ENCODE measurements at regions not wholly inside any gene's neighbourhood (a gene's known extent, or its start where the extent isn't known, plus 50 kb on each side); places are given as distances from the start of the nearest gene placed in this dataset.

GRCh38 chr10:33621101-33621500, 286.6 kb upstream of the NRP1 start:
- DNase-seq (ENCODE audit: low read depth): no peak
- no peak overlapping the region for H3K4me3 ChIP-seq (ENCODE audit: control insufficient read depth, low read depth, low read length)
- no peak for TF ChIP-seq CTCF (IDR thresholded peaks at IDR 0.05; ENCODE audit: control insufficient read depth, insufficient read depth, low read depth, low read length, missing control alignments)

DNA sequence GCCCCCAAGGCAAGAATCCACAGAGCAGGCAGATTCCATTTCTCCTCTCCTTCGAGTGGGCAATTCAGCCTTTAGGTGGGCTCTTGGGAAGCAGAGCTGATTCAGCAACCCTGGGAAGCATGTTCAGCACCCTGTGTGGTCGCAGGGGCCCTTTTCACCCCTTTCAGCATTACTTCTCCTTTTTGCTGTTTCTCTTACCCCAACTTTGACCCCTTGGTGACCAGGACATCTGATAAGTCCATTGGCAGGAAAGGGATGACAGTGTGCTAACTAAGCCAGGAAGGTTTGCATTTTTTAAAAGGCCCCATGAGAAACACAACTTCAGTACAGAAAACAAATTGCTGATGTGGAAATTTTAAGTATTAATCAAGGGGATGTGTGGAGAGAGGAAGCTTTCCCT, 283.7 kb upstream of the NRP1 start:
- no peak overlapping the region for H3K4me3 ChIP-seq (ENCODE audit: control insufficient read depth, low read depth, low read length)
- no peak for DNase-seq (ENCODE audit: low read depth)
- TF ChIP-seq CTCF (IDR thresholded peaks at IDR 0.05; ENCODE audit: control insufficient read depth, insufficient read depth, low read depth, low read length, missing control alignments): no peak

DNA sequence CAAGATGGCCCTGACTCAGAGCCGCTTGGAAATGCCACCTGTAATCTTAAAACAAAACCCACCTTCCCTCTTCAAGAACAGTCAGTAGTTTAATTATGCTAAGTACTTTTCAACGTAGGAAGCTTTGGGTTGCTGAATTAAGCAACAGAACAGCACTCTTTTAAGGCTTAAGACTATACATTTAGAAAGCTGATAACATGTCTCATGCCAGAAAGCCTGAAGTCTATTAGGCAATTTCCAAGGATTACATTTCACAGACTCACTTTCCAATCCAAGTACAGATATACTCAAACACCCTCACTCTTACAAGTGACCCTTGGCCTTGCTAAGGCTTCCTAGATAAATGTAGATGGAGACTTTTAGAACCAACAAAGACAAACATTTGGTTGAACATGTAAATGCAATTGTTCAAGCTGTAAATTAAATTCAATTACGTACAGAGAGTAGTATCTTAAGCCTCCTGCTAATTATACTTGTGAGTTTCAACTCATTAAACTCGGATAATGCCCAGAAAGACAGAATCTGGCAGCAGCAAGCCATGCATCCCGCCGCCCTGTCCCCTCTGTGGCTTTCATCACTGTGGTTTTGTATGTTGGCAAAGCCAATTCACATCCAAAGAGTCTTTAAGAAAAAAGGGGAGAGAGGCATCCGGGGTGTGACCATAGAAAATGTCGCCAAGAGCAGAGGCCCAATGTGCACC, 283.1 kb upstream of the NRP1 start:
- H3K4me3 ChIP-seq (ENCODE audit: control insufficient read depth, low read depth, low read length): no peak overlapping the region
- DNase-seq (ENCODE audit: low read depth): no peak
- no peak for TF ChIP-seq CTCF (IDR thresholded peaks at IDR 0.05; ENCODE audit: control insufficient read depth, insufficient read depth, low read depth, low read length, missing control alignments)

DNA sequence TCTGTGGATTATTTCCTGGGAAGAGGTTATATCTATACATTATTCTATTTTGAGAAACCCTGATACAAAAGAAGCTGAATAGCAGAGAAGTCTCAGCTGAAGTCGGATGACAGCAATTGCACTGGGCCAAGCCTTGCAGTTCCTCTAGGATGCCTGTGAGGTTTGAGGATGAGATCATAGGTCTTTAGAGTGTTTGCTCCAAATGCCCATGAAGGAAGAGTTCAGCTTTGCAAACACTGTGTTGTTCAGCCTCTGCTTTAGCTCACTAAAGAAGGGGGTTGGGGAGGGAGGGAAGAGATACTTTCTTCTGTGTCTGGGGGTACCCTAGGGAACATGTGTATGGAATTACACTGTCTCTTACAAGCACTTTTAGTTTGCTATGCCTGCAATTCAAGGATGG, 282.5 kb upstream of the NRP1 start:
- no peak for DNase-seq (ENCODE audit: low read depth)
- H3K4me3 ChIP-seq (ENCODE audit: control insufficient read depth, low read depth, low read length): no peak overlapping the region
- TF ChIP-seq CTCF (IDR thresholded peaks at IDR 0.05; ENCODE audit: control insufficient read depth, insufficient read depth, low read depth, low read length, missing control alignments): no peak

GRCh38 chr10:33612551-33612950, 278.1 kb upstream of the NRP1 start:
- no peak overlapping the region; the same call in 1 of the 2 replicates for H3K4me3 ChIP-seq (ENCODE audit: control insufficient read depth, low read depth, low read length)
- TF ChIP-seq CTCF (IDR thresholded peaks at IDR 0.05; ENCODE audit: control insufficient read depth, insufficient read depth, low read depth, low read length, missing control alignments): no peak
- DNase-seq (ENCODE audit: low read depth): peak; percentile 72

DNA sequence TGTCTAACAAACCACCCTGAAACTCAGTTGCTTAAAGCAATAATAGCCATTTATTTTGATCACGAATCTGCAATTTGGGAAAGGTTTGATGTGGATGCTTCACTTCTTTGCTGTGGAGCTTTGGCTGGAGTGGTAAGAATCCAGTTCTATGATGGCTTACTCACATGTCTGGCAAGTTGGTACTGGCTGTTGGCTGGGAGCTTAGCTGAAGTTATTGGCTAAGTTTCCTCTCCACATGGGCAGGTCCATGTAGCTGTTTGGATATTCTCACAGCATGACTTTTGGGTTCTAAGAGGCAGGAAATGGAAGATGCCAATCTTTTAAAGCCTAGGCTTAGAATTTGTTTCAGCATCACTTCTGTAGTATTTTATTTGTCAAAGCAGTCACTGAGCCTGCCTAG, 277.6 kb upstream of the NRP1 start:
- no peak for TF ChIP-seq CTCF (IDR thresholded peaks at IDR 0.05; ENCODE audit: control insufficient read depth, insufficient read depth, low read depth, low read length, missing control alignments)
- no peak overlapping the region; the same call in 1 of the 2 replicates for H3K4me3 ChIP-seq (ENCODE audit: control insufficient read depth, low read depth, low read length)
- DNase-seq (ENCODE audit: low read depth): peak; percentile 47

Measured in AG09309 (cell line).